Breast epithelium (tissue), 3 donors: ENCODE measurements at regions not wholly inside any gene's neighbourhood (a gene's known extent, or its start where the extent isn't known, plus 50 kb on each side); places are given as distances from the start of the nearest gene placed in this dataset.
A peak's percentile ranks its signal among the peaks of the same experiment; 100 is the strongest.

Experiments
- POLR2A ChIP-seq: fragments of 450-650 bp; IDR thresholded peaks from one replicate; pipeline ENCODE4 v1.6.1; 2016; ENCODE audit warnings: antibody characterized with exemption, mild to moderate bottlenecking, moderate library complexity
- POLR2AphosphoS5 ChIP-seq, 3 donors: sonication (generic); formaldehyde crosslinking; IDR thresholded peaks; one replicate each; pipeline ENCODE4 v1.6.1; 2017; ENCODE audit warnings: antibody characterized with exemption in 3 of 3
- TF ChIP-seq, protein P1 (sequence below), 3 donors: fragments of 450-650 bp; IDR thresholded peaks; one replicate each; pipeline ENCODE4 v1.5.1; 2016 to 2017; ENCODE audit warnings: antibody characterized with exemption in 3 of 3, mild to moderate bottlenecking in 3 of 3, moderate library complexity in 3 of 3

DNA sequence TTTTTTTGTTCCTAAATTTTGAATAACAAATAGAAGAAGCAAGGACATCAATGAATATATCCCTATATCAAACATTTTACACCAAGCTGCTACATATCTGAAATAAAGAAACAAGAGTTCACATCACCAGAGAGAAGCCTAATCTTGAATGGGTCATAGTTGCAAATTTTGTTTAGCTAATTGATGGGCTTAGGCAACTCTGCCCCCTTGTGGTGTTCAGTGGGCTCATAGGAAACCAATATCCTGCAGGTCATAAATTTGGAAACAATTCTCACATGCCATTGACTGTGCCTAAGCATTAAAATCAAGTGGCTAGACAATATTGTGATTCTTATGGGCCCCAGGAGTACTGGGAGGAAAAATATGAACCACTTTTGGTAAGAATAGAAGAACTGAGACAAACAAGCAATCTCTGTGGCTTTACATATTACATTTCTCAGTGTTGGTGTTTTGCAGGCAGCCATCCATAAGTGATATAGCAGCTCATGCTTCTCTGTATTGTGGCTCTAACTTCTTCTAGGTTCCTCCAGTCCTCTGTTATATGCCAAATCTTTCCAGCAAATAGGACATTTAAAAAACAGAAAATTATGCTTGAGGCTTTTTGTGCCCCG is 1262.8 kb upstream of the PRMT6 start:
- TF ChIP-seq POLR2AphosphoS5 (IDR thresholded peaks at IDR 0.05) (no peak), POLR2A (no peak)
- TF ChIP-seq, protein P1, sequence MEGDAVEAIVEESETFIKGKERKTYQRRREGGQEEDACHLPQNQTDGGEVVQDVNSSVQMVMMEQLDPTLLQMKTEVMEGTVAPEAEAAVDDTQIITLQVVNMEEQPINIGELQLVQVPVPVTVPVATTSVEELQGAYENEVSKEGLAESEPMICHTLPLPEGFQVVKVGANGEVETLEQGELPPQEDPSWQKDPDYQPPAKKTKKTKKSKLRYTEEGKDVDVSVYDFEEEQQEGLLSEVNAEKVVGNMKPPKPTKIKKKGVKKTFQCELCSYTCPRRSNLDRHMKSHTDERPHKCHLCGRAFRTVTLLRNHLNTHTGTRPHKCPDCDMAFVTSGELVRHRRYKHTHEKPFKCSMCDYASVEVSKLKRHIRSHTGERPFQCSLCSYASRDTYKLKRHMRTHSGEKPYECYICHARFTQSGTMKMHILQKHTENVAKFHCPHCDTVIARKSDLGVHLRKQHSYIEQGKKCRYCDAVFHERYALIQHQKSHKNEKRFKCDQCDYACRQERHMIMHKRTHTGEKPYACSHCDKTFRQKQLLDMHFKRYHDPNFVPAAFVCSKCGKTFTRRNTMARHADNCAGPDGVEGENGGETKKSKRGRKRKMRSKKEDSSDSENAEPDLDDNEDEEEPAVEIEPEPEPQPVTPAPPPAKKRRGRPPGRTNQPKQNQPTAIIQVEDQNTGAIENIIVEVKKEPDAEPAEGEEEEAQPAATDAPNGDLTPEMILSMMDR (IDR thresholded peaks at IDR 0.05) = peak in 1 of 3 donors; percentile 11
